Kidney capillary endothelial cell (primary cell): ENCODE measurements at regions not wholly inside any gene's neighbourhood (a gene's known extent, or its start where the extent isn't known, plus 50 kb on each side); places are given as distances from the start of the nearest gene placed in this dataset.
"Not testable (repeated sequence)": the region's sequence is repeated elsewhere in the genome, so short reads cannot be mapped to it uniquely, and the experiment has no call there.

Experiments used
- DNase-seq: peaks from one replicate; pipeline ENCODE4 v3.0.0-alpha.2; 2018; ENCODE audit warnings: low spot score

GRCh38 chr1:90349510-90349909 is 354.6 kb downstream of the ZNF326 start:
- DNase-seq: no peak

DNA sequence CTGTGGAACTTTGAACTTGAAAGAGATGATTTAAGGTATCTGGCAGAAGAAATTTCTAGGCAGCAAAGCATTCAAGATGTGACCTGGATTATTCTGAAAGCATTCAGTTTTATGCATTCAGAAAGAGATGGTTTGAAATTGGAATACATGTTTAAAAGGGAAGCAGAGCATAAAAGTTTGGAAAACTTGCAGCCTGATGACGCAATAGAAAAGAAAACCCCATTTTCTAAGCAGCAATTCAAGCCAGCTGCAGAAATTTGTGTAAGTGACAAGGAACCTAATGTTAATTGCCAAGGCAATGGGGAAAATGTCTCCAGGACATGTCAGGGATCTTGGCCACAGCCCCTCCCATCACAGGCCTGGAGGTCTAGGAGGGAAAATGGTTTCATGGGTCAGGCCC is 354.0 kb downstream of the ZNF326 start:
- no peak for DNase-seq

GRCh38 chr1:90348459-90348858 is 353.5 kb downstream of the ZNF326 start:
- DNase-seq: not testable (repeated sequence)

DNA sequence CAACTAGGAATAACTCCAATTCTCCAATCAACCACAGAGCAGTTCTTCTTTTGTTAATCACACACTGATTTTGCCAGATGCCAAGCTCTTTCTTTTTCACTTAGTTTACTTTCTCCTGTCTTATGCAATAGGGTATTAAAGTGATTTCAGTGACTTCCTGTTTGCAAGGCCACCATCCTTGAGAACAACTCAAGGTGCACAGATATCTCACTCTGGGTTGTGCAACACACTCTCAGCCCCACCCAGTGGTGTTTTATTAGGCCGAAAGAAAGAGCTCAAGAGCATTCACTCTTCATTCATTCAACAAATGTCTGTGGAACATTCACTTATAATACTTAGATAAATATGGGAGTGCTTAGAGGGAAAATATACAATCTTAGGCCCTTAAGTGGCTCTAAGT is 352.5 kb downstream of the ZNF326 start:
- DNase-seq: no peak

DNA sequence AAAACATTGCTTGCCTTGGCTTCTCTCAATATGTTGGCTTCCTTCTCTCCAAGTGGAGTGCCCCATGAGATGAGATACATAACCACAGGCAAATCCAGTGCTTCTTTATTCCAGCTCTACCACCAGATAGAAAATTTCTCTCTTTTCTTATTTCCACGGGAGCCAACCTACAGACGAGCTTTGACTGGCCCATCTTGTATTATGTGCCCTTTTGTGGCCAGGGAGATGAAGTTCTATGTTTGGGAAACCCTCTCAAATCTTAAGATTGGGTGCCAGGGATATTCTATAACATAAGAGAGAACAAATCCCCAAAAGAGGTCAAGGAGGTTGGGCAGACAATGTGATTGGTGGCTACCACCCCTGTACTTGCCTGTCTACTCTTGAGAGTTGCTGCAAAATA is 351.8 kb downstream of the ZNF326 start:
- DNase-seq: no peak

DNA sequence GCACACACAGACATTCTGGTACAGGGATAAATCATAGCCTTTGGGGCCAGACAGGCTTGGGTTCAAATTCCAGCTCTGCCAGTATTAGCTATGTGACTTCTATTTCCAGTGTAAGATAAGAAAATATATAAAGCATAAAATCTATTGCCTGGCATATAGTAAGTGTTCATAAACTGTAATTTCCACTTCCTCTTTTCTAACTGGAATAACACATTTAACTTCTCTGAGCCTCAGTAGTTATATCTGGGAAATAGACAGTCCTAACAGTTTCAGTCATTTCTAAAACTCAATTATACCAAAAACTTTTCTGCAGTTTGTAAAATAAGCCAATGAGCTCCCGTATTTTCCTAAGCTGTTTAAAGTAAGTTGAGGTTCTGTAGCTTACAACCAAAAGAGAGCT is 351.4 kb downstream of the ZNF326 start:
- DNase-seq: no peak

- DNase-seq: no peak
Observed at GRCh38 chr1:90344963-90345730, 350.2 kb downstream of the ZNF326 start.

GRCh38 chr1:90341516-90341915 is 346.6 kb downstream of the ZNF326 start:
- no peak for DNase-seq

DNA sequence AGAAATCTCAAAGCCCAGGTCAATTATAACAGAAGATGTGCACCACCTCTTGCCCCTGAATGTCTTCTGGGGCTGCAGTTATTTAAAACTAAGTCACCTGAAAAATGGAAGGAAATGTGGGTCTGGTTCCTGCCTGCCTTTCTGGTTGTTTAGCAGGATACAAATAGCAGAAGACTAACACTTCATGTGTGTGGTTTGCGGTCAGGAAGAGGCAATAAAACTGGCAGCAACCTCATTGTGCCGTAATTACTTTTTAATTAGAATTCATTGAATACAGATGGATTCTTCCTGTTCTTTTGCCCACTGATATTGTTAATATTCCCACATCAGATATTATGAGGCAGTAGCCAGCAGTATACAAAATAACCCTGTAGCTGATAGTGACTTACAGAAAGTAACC is 345.7 kb downstream of the ZNF326 start:
- no peak for DNase-seq

- DNase-seq: no peak
Observed at GRCh38 chr1:90339811-90340210, 344.9 kb downstream of the ZNF326 start.

DNA sequence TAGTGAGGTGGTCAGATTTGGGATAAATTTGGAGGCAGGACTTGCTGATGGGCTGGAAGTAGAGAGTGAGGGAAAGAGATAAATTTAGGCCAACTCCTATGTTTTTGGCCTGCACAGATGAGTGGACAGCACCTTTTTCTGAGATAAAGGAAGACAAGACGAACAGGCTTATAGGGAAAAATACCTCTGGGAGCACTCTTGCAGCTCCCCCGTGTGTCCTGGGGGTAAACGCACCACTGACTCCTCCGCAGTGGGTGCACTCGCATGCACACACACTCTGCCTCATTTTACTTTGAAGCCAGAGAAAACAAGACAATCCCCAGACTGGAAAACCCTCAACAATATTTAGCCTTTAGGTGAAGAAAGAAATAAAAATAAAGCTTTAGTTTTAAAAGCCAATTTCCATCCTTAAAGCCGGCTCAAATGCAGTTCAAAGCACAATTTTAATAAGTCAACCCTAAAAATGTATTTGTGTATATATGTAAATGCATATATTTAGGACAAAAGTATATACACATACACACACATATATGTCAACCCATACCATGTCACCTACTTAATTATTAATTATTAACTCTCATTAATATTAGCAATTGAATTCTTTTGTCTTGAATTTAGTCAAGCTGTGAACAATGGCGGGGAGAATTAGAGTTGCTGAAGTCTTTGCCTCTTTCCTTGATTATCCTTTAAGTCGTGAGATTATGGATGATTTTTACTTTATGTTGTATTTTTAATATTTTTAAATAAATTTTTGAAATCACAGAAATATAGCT is 341.8 kb downstream of the ZNF326 start:
- no peak for DNase-seq

GRCh38 chr1:90335558-90335957 is 340.6 kb downstream of the ZNF326 start:
- no peak for DNase-seq

DNA sequence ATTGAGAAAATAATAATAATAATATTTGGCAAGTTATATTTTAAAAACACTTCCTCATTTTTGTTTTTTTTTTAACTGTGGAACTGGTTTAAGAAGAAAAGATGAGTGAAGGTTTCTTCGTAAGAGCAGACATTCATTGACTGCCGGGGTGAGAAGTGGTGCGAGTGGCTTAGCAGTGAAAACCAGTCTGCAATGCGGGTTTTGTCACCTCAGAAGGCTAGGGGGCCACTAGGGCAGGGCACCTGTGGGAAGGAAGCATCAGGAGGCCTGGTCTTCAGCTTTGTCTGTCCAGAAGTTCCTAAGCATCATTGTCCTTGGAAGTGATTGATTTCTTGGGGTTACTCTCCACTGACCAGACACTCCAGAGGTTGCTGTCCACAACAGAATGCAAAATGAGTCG is 339.2 kb downstream of the ZNF326 start:
- DNase-seq: no peak

GRCh38 chr1:90325168-90325567 is 330.3 kb downstream of the ZNF326 start:
- DNase-seq: no peak

DNA sequence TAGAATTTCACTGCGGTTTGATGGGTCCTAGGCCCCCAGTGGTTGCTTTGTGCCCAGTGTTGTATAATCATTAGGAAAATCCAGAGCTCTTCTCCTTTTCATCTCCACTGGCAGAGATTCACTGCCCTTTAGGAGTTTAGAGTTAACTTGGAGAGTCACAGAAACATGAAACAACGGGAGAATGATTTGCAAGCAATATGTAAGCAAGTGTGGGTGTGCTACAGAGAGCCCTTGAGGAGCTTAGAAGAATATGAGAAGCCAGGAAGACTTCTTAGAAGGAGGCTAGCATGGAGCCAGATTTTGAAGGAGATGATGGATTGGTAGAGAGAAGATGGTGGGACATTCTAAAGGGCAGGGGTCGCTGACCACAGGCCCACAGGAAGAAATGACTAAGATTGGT is 327.3 kb downstream of the ZNF326 start:
- no peak for DNase-seq

- DNase-seq: no peak
Observed at GRCh38 chr1:90319918-90320317, 325.0 kb downstream of the ZNF326 start.

- no peak for DNase-seq
Observed at GRCh38 chr1:90318431-90318830, 323.5 kb downstream of the ZNF326 start.

- no peak for DNase-seq
Observed at GRCh38 chr1:90317628-90318027, 322.7 kb downstream of the ZNF326 start.

DNA sequence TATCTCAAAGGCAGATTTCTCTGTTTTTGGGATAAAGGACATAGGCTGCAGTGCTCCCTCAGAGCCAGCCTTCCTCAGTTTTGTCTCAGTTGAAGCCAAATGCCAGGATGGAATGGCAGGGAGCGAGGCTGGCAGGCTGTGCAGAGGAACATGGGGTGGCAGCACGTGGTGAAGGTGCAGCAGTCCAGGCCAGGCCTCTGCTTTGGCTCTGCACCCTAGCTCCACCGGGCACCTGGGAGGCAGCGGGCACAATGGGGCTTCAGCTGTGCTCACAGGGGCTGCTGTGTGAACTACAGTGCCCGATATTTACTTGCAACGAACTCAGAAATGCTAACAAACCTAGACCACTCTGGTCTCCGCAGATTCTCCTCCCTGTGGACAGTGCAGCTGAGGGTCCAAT is 319.6 kb downstream of the ZNF326 start:
- DNase-seq: no peak

GRCh38 chr1:90313778-90314177 is 318.9 kb downstream of the ZNF326 start:
- DNase-seq: no peak

- no peak for DNase-seq
Observed at GRCh38 chr1:90309806-90310205, 314.9 kb downstream of the ZNF326 start.

GRCh38 chr1:90308421-90308820 is 313.5 kb downstream of the ZNF326 start:
- DNase-seq: no peak

DNA sequence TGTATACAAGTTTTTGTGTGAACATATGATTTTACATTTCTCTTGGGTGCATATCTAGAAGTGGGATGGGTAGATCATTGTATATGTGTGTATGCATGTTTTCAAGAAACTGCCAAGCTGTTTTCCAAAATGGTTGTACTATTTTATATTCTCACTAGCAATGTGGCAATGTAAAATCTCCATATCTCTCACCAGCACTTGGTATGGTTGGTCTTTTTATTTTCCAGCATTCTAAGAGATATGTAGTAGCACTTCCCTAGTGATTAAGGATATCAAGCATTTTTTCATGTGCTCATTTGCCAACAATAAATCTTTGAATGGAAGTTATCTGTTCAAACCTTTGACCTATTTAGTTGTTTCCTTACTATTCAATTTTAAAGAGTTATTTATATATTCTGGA is 310.7 kb downstream of the ZNF326 start:
- DNase-seq: no peak

GRCh38 chr1:90296327-90296726 is 301.4 kb downstream of the ZNF326 start:
- DNase-seq: no peak
